ENCODE measurements at regions not wholly inside any gene's neighbourhood (a gene's known extent, or its start where the extent isn't known, plus 50 kb on each side); places are given as distances from the start of the nearest gene placed in this dataset.

GRCh38 chr12:25845415-25845814 is 113.1 kb upstream of the RASSF8 start:
- H3K4me3 ChIP-seq = no peak overlapping the region
- H3K27me3 ChIP-seq = no peaks in the 10 kb centered on the region
- H4K20me1 ChIP-seq = no peaks in the 10 kb centered on the region
- H3K36me3 ChIP-seq = no peaks in the 10 kb centered on the region
- peaks cover 0 to 6% (median 0%) of the 10 kb centered on the region in 10 experiments; a peak in 2 of 20 replicates for H3K4me1 ChIP-seq
- no peak overlapping the region for H3K27ac ChIP-seq
- H3K4me2 ChIP-seq = no peak overlapping the region
- no peak overlapping the region for H3K9ac ChIP-seq
- TF ChIP-seq Cebpa-rat (IDR thresholded peaks at IDR 0.05) = no peak
- no peaks in the 10 kb centered on the region for H3K9me3 ChIP-seq (replicated peaks in 1 of 11)

- no peak for TF ChIP-seq Cebpa-rat (IDR thresholded peaks at IDR 0.05)
- H3K27ac ChIP-seq = no peak overlapping the region
Measured at GRCh38 chr12:25852792-25853191, 105.7 kb upstream of the RASSF8 start.

GRCh38 chr12:25853316-25854095 is 105.0 kb upstream of the RASSF8 start:
- H3K9me3 ChIP-seq (replicated peaks in 1 of 11) = no peaks in the 10 kb centered on the region
- no peaks in the 10 kb centered on the region for H3K27me3 ChIP-seq
- H3K4me3 ChIP-seq = no peak overlapping the region
- no peak overlapping the region for H3K9ac ChIP-seq
- H3K4me1 ChIP-seq = peaks cover 0 to 4% (median under 1%) of the 10 kb centered on the region in 10 experiments; a peak in 4 of 20 replicates
- no peak for TF ChIP-seq Cebpa-rat (IDR thresholded peaks at IDR 0.05)
- no peak overlapping the region for H3K4me2 ChIP-seq
- no peak overlapping the region for H3K27ac ChIP-seq
- no peaks in the 10 kb centered on the region for H4K20me1 ChIP-seq
- H3K36me3 ChIP-seq = no peaks in the 10 kb centered on the region

More at GRCh38 chr12:25852792-25853191, 105.7 kb upstream of the RASSF8 start:
- H3K9ac ChIP-seq = no peak overlapping the region
- no peak overlapping the region for H3K4me2 ChIP-seq
- no peaks in the 10 kb centered on the region for H3K4me1 ChIP-seq
- no peaks in the 10 kb centered on the region for H3K27me3 ChIP-seq
- H3K36me3 ChIP-seq = no peaks in the 10 kb centered on the region
- H3K9me3 ChIP-seq (replicated peaks in 1 of 11) = no peaks in the 10 kb centered on the region
- no peaks in the 10 kb centered on the region for H4K20me1 ChIP-seq
- no peak overlapping the region for H3K4me3 ChIP-seq

- H4K20me1 ChIP-seq = no peaks in the 10 kb centered on the region
- no peaks in the 10 kb centered on the region for H3K27me3 ChIP-seq
- no peak overlapping the region for H3K9ac ChIP-seq
- H3K4me3 ChIP-seq = no peak overlapping the region
- no peaks in the 10 kb centered on the region for H3K36me3 ChIP-seq
- peaks cover 0 to 13% (median 5%) of the 10 kb centered on the region in 10 experiments; a peak in 6 of 20 replicates for H3K4me1 ChIP-seq
- H3K4me2 ChIP-seq = no peak overlapping the region
- no peak overlapping the region for H3K27ac ChIP-seq
- no peak for TF ChIP-seq Cebpa-rat (IDR thresholded peaks at IDR 0.05)
- no peaks in the 10 kb centered on the region for H3K9me3 ChIP-seq (replicated peaks in 1 of 11)
Measured at GRCh38 chr12:25854991-25855390, 103.5 kb upstream of the RASSF8 start.

GRCh38 chr12:25855716-25856115 is 102.8 kb upstream of the RASSF8 start:
- Histone ChIP-seq H3K4me3 (no peak overlapping the region), H3K4me1 (peaks cover 0 to 13% (median 5%) of the 10 kb centered on the region in 10 experiments; a peak in 6 of 20 replicates), H3K9me3 (replicated peaks in 1 of 11) (no peaks in the 10 kb centered on the region), H3K36me3 (no peaks in the 10 kb centered on the region), H4K20me1 (no peaks in the 10 kb centered on the region), H3K9ac (no peak overlapping the region), H3K27ac (no peak overlapping the region), H3K27me3 (no peaks in the 10 kb centered on the region), H3K4me2 (no peak overlapping the region)
- no peak for TF ChIP-seq Cebpa-rat (IDR thresholded peaks at IDR 0.05)

- Histone ChIP-seq H3K4me1 (peaks cover 0 to 13% (median 5%) of the 10 kb centered on the region in 10 experiments; a peak in 6 of 20 replicates), H3K36me3 (no peaks in the 10 kb centered on the region), H3K4me2 (no peak overlapping the region), H3K9me3 (replicated peaks in 1 of 11) (no peaks in the 10 kb centered on the region), H3K27ac (no peak overlapping the region), H3K9ac (no peak overlapping the region), H4K20me1 (no peaks in the 10 kb centered on the region), H3K27me3 (no peaks in the 10 kb centered on the region), H3K4me3 (no peak overlapping the region)
- TF ChIP-seq Cebpa-rat (IDR thresholded peaks at IDR 0.05) = peak in 4 of 11 experiments; percentile 7 to 59 (median 23); a peak in 2 of 22 replicates
Measured at GRCh38 chr12:25859976-25860375, 98.5 kb upstream of the RASSF8 start.

GRCh38 chr12:25861226-25861625 is 97.3 kb upstream of the RASSF8 start:
- TF ChIP-seq Cebpa-rat (IDR thresholded peaks at IDR 0.05) = no peak
- Histone ChIP-seq H3K27ac (no peak overlapping the region), H3K9ac (no peak overlapping the region), H3K9me3 (replicated peaks in 1 of 11) (no peaks in the 10 kb centered on the region), H3K4me1 (peaks cover 0 to 14% (median 5%) of the 10 kb centered on the region in 10 experiments; a peak in 6 of 20 replicates), H3K4me3 (no peak overlapping the region), H4K20me1 (no peaks in the 10 kb centered on the region), H3K27me3 (no peaks in the 10 kb centered on the region), H3K36me3 (no peaks in the 10 kb centered on the region), H3K4me2 (no peak overlapping the region)

- H3K27me3 ChIP-seq = no peaks in the 10 kb centered on the region
- no peak overlapping the region for H3K4me3 ChIP-seq
- no peak overlapping the region for H3K27ac ChIP-seq
- no peak overlapping the region for H3K4me2 ChIP-seq
- H4K20me1 ChIP-seq = no peaks in the 10 kb centered on the region
- H3K9me3 ChIP-seq (replicated peaks in 1 of 11) = peaks cover 0 to 7% (median 0%) of the 10 kb centered on the region in 11 experiments; a peak in 3 of 22 replicates
- peaks cover 0 to 12% (median 0%) of the 10 kb centered on the region in 10 experiments; a peak in 6 of 20 replicates for H3K4me1 ChIP-seq
- TF ChIP-seq Cebpa-rat (IDR thresholded peaks at IDR 0.05) = no peak
- no peak overlapping the region for H3K9ac ChIP-seq
- no peaks in the 10 kb centered on the region for H3K36me3 ChIP-seq
Measured at GRCh38 chr12:25864306-25865276, 93.9 kb upstream of the RASSF8 start.
